ENCODE measurements at regions not wholly inside any gene's neighbourhood (a gene's known extent, or its start where the extent isn't known, plus 50 kb on each side); places are given as distances from the start of the nearest gene placed in this dataset.

- TF ChIP-seq CTCF (conservative IDR thresholded peaks at IDR 0.05), result no peak
- H3K27ac ChIP-seq, result no peak overlapping the region
Measured at GRCh38 chr3:16092923-16093322, 81.6 kb upstream of the GALNT15 start.

DNA sequence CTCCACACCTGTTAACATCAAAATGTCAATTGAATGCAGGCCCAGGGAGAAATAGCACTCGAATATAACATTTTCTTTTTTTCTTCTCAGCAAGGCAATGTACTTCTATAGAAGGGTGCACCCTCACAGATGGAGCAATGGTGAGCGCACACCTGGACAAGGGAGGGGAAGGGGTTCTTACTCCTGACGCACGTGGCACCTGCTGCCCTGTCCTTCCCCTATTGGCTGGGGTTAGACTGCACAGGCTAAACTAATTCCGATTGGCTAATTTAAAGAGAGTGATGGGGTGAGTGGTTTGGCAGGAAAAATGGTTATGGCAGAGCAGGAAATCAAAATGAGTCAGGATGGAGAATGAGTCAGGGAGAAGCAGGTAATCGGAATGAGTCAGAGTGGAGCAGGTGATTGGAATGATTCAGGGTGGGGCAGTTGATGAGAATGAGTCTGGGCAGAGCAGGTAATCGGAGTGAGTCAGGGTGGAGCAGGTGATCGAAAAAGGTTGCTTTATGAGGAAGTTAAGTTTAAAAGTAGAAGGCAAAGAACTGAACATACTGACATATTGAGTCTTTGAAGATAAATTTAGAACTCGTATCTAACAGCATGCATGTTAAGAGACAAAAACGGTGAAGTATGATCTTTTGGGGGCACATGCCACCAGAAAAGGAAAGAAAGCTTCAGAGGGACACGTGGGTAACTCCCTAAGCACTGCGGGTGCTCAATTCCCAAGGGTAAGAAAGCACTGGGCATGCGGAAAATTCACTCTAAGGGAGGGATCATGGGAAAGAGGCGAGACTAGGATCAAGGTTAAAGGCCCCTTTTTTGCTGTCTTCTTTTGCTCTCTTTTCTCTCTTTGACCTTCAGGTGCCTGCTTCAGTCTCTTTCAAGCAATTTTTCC lies 72.9 kb upstream of the GALNT15 start:
- no peak overlapping the region for H3K27ac ChIP-seq
- no peak for TF ChIP-seq CTCF (conservative IDR thresholded peaks at IDR 0.05)

GRCh38 chr3:16102187-16102561 lies 72.3 kb upstream of the GALNT15 start:
- TF ChIP-seq CTCF (conservative IDR thresholded peaks at IDR 0.05), result no peak

DNA sequence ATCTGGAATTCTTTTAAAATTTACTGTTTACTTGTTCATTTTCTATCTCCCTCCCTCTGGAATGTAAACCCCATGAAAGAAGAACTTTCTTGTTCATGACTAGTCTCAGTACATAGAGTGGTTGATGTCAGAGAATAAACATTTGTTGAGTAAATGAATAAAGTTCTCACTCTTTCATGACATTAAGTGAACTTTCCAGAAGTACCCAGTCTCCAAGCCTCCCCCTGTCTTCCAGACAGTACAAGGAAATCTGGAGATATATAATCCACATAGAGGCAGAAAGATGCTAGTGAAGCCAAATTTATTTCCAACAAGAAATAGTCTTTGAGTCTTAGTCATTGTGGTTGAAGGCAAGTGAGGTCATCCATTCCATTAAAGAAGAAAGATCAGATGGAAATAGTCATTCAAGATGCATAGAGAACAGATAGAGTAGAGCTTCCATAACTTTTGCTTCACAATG lies 71.5 kb upstream of the GALNT15 start:
- H3K27ac ChIP-seq, result no peak overlapping the region
- TF ChIP-seq CTCF (conservative IDR thresholded peaks at IDR 0.05), result no peak

More at GRCh38 chr3:16102187-16102561, 72.3 kb upstream of the GALNT15 start:
- H3K27ac ChIP-seq, result no peak overlapping the region

DNA sequence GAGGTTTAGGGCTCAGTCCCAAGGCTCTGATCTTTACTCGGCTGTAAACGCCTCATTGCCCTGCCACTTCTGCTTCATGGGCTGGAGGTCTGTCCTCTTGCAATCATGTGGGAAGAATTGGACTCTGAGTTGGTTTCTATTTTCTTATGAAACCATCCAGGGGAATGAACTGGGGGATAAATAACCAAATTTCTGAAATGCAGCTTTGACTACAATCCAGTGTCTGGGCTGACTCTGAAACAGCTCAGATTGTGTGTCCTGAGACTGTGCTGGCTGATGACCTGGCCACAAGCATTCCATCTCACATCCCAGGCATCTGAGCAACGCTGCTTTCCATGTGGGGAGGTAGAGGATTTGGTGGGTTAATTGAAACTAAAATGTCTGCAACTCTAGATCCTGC lies 71.0 kb upstream of the GALNT15 start:
- no peak for TF ChIP-seq CTCF (conservative IDR thresholded peaks at IDR 0.05)
- no peak overlapping the region for H3K27ac ChIP-seq

GRCh38 chr3:16104156-16104555 lies 70.3 kb upstream of the GALNT15 start:
- H3K27ac ChIP-seq, result no peak overlapping the region
- TF ChIP-seq CTCF (conservative IDR thresholded peaks at IDR 0.05), result no peak

- no peak for TF ChIP-seq CTCF (conservative IDR thresholded peaks at IDR 0.05)
- H3K27ac ChIP-seq, result no peak overlapping the region
Measured at GRCh38 chr3:16106050-16106449, 68.4 kb upstream of the GALNT15 start.

Measured in VCaP (cell line).